Pons (tissue), 1 donor: ENCODE measurements at regions not wholly inside any gene's neighbourhood (a gene's known extent, or its start where the extent isn't known, plus 50 kb on each side); places are given as distances from the start of the nearest gene placed in this dataset.
"Not testable (repeated sequence)": the region's sequence is repeated elsewhere in the genome, so short reads cannot be mapped to it uniquely, and the experiment has no call there.

Experiments
- DNase-seq: peaks from one replicate; pipeline ENCODE4 v3.0.0-alpha.2; 2016; ENCODE audit warnings: low spot score

DNA sequence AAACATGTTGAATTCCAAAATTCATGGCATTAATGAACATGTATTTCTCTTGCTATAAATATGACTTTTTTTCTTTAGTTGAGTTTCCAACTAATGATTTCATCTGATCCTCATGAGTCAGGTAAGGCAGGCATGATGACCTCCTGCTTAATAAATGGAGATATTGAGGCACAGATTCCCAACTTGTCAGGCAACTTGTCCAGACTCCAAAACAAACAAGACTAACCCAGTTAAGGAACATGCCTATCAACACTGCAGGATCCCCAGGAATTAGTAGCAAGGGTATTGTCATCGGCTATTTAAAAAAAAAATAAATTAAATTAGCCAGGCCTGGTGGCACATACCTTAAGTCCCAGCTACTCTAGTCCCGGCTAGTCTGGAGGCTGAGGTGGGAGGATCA, 121.3 kb upstream of the SALL4 start:
- DNase-seq: no peak

DNA sequence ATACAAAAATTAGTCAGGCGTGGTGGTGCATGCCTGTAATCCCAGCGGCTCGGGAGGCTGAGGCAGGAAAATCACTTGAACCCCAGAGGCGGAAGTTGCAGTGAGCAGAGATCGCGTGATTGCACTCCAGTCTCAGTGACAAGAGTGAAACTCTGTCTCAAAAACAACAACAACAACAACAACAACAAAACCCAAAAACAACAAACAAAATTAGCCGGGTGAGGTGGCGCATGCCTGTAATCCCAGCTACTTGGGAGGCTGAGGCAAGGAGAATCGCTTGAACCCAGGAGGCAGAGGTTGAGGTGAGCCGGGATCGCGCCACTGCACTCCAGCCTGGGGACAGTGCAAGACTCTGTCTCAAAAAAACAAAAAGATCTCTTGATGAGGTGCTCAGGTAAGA, 120.5 kb upstream of the SALL4 start:
- not testable (repeated sequence) for DNase-seq

DNA sequence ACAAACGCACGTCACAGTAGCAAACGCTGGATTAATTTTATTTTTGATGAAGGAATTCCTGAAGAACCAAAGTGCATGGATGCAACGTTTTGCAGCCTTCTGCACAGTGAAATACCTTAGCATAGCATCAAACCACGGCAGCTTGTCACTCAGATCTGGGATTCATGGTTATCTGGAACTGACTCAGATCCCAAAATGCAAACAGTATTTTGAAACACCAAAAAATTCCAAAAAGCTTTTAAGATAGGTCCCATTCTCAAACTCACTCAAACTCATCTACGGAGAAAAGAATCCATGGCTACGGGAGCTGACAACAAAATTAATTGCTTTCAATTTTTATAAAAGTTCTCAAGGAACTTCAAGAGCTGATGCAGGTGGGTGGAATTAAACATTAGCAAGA, 116.2 kb upstream of the SALL4 start:
- DNase-seq: no peak

DNA sequence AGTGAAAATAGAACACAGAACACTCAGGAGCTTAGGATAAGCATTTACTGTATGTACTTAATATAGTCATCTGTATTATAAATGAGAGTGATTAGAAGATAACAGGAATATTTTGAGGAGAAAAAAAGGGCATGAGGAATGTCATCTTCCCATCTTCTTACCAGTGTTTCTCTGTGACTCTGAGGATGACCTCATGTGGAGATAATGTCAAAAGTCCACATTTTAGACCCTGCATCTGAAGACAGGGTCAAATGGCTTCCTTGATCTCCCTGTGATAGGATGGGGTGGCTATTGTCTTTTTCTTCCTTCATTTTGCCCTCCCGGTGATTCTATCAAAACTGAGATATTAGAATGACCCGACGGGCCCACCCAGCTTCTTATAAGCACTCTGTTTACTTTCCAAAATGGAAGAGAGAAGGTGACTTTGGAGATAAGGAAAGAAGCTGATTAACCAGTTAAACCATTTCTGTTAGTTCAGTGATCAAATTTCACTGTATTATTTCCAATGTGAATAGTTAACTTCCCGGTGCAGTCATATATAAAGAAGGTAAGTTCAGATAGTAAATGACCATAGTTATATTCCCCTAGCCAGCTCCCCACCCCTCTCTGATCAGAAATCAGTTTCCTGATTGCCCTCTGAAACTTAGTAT, 115.7 kb upstream of the SALL4 start:
- DNase-seq: no peak

DNA sequence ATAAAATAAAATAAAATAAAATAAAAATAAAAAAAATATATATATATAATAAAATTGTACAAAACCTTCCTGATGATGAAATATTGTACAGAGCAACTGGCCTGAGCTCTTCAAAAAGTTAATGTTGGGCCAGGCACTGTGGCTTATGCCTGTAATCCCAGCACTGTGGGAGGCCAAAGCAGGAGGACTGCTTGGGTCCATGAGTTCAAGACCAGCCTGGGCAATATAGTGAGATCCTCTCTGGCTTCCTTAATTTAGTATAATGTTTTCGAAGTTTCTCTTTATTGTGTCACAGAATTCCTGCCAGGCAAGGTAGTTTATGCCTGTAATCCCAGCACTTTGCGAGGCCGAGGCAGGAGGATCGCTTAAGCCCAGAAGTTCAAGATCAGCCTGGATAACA, 113.9 kb upstream of the SALL4 start:
- DNase-seq: no peak

DNA sequence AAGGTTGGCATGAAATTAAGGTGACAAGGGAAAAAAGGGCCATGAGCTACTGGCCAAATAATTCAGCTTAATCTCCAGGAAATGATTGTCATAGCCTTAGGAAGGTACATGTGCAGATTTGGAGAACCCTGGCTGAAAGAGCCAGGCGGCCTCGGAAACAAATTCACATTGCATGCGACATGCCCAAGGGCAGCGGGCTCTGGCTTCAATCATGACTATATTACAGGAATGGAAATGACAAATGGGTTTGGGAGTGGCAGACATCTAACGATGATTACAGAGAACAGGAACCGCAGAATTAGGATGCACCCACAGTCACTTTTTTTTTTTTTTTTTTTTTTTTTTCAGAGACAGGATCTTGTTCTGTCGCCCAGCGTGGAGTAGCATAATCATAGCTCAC, 112.4 kb upstream of the SALL4 start:
- no peak for DNase-seq

DNA sequence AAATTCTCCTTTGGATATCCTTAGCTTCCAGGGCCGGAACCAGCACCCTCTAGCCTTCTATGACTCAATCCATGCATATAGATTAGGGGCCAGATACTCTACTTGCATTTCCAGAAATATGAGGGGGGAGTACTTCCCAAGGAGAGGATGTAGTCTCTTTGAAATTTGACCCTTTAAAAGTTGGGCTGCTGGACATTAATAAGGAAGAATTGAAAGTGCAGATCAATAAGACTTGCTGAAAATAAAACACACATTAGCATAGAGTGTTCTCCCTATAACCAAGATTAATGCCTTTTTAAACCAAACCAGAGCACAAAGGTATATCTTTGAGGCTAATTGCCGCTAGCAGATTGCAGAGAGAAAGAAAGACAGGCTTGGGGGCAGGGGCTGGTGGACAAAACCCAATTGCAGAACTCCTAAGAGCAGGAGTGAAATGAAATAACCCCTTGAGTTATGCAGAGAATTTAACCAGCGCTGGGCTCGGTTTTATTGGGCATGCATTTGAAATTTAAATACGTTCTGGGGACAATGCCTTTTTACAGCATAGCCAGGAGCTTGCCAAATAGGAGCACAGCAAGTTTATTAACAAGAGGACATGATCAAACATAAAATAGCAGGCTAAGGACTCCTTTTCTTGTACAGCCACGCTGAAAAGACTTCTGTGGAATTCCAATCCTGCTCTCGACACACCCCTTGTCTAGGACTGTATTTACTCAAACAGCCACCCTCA, 108.2 kb upstream of the SALL4 start:
- DNase-seq: no peak

DNA sequence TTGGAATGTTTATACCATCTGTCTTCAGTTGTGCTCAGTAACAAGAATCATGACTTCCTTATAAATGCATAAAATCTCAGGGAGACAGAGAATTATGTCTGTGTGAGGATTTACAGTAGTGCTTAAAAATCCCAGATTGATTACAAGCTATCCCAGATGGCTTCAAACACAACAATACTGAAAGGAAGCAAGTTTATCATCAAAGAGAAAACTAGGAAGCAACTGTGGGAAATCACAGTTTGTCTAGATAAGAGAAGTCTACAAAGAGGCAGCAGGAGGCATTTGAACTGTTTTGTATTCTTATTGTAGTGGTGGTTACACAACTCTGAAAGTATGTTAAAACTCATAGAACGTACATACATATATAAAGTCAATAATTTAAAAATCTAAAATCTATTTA, 104.4 kb upstream of the SALL4 start:
- no peak for DNase-seq

DNA sequence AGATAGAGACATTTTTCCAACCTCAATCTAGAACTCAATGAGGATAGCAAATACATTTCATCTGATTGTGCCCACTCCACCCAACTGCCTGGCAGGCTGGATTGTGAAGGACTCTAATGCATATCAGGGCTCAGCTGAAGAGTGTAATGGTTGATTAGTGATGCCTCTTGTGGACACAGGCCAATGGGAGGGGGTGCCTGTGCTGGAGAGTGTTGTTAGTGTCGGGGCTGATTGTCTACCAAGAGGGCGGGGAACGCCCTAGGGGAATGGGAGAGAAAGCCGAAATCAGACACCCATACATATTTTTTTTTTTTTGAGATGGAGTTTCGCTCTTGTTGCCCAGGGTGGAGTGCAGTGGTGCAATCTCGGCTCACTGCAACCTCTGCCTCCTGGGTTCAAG, 103.7 kb upstream of the SALL4 start:
- DNase-seq: no peak

DNA sequence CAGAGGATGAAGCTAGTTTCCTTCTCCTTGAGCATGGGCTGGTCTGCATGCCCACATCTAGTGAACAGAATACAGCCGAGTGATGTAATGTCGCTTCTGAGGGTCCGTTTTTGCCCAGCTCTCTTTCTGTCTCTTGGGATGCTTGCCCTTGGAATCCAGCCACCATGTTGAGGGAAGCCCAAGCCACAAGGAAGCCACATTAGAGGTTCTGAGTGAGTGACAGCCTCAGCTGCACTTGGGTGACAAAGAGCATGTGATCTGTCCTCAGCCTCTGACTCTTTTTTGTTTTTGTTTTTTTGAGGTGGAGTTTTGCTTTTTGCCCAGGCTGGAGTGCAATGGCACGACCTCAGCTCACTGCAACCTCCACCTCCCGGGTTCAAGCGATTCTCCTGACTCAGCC, 100.6 kb upstream of the SALL4 start:
- DNase-seq: no peak

DNA sequence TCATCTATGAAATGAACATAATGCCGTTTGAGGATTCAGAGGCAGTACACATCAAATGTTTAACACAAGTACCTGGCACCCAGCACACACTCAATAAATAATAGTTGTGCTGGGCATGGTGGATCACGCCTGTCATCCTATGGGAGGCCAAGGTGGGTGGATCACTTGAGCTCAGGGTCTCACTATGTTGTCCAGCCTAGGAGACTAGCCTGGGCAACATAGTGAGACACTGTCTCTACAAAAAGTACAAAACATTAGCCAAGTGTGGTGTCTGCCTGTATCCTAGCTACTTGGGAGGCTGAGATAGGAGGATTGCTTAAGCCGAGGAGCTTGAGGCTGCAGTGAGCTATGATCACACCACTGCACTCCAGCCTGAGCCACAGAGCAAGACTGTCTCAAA, 98.1 kb upstream of the SALL4 start:
- DNase-seq: no peak

DNA sequence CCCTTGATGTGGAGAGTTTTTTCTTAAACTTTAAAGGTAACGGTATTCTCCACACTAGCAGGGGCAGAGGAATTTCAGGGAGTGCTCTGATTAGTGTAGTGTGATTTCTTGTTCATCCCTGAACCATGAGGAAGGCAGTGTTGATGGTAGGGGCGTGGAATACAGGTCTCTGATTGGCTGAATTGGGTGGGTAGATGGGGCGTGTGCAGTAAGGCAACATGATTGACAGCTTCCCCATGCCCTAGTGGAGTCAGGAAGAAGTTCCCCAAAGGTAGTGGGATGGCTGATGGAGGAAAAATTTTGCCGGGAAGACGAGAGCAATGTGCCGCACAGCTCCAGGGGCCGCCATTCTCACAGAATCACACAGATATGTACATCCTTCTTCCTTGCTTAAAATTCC, 97.4 kb upstream of the SALL4 start:
- DNase-seq: no peak

DNA sequence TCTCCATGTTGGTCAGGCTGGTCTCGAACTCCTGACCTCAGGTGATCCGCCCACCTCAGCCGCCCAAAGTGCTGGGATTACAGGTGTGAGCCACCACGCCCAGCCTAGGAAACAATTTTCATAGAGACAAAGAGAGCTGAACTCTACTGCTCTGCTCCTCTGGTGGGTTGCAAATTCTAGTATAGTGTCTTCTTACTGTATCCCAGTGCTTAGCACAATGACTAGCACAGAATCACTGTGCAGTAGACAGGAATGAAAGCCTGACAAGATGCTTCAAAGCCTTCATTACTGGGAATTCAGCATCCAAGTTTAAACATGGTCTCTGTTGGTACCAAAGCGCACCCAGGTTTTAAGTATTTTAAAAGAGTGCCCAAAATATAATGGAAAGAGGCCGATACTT, 96.5 kb upstream of the SALL4 start:
- no peak for DNase-seq

DNA sequence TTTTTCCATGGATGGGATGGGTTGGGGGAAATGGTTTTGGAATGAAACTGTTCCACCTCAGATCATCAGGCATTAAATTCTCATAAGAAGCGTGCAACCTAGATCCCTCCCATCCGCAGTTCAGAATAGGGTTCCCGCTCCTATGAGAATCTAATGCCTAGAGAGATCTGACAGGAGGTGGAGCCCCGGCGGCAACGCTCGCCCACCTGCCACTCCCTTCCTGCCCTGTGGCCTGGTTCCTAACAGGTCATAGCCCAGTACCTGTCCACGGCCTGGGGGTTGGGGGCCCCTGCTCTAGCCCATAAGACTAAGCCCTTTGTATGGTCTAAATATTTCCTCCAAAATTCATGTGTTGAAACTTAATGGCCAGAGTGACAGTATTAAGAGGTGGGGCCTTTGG, 92.3 kb upstream of the SALL4 start:
- no peak for DNase-seq

DNA sequence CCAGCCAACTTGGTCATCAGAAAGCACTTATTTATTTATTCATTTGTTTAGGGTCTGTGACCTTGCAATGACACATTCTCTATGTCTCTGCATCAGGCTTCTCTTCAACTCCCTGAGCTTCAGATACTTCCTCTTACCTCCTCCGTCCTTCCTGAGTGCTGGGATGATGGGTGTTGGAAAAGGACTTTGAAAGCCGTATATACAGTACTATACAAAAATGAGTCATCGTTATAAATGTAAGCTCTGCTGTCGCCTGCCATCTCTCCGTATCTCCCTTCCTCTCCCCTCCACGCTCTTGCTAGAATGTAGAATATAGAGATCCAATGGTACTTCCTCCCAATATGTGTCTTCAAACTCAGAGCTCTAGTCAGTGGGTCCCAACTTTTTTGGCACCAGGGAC, 91.9 kb upstream of the SALL4 start:
- no peak for DNase-seq

DNA sequence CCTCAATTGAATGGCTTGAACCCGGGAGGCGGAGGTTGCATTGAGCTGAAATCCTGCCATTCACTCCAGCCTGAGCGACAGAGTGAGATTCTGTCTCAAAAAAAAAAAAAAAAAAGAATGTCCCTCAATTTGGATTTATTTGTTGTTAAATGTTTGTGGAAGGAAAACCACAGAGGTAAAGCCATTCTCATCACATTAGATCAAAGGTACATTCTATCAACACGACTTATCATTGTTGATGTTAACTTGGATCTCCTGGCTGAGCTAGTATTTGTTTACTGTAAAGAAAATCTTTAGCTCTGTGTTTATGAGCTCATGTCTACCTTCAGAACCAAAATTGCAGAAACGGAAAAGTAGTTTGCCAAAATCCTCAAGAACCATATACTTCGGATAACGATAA, 91.4 kb upstream of the SALL4 start:
- DNase-seq: no peak

DNA sequence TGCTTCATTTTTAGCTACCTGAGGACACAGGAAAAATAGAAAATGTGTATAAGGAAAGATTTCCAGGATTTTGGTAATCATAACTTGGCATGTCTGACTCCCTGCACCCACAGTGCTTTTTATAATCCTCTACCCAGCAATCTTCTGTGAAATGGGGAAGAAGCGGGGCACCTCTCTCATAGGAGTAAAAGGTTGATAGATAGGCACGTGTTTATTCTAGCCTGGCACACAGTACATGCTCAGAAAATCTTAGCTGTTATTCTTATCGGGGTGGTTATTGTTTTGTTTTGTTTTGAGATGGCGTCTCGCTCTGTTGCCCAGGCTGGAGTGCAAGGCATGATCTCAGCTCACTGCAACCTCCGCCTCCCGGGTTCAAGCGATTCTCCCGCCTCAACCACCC, 87.7 kb upstream of the SALL4 start:
- no peak for DNase-seq

DNA sequence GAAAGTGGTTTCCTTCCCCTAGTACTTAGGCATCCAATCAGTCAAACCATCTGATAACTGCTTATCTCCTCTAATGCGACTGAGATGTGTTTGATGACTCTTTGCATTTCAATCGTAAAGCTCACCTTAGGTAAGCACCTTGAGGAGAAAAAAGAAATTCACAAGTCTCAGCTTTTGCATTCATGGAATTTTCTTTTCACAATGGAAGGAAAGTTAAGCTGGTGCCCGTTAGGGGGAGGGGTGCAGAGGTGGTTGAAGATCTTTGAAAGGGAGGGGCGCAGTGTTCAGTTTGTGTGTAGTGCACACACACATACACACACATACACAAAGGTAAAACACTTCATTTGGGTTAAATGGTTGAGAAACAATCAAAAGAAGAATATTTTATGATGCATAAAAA, 87.1 kb upstream of the SALL4 start:
- DNase-seq: no peak

DNA sequence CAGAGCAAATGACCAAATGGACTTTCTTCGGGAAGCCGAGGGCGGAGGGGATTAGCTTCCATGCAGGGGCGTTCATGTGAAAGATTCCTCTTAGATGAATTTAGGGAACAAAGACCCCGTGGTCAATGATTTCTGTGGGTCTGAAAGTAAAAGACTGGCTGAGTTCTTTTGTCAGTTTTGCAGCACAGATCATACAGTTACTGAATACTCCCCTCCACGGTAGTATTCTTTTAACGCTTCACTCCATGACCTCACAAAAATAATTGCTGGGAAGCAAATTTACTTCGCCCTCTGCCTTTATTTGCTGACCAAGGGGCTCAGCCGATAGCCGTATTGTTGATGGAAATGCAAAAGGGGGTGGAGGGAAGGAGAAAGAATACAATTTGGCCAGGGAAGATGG, 86.0 kb upstream of the SALL4 start:
- no peak for DNase-seq

DNA sequence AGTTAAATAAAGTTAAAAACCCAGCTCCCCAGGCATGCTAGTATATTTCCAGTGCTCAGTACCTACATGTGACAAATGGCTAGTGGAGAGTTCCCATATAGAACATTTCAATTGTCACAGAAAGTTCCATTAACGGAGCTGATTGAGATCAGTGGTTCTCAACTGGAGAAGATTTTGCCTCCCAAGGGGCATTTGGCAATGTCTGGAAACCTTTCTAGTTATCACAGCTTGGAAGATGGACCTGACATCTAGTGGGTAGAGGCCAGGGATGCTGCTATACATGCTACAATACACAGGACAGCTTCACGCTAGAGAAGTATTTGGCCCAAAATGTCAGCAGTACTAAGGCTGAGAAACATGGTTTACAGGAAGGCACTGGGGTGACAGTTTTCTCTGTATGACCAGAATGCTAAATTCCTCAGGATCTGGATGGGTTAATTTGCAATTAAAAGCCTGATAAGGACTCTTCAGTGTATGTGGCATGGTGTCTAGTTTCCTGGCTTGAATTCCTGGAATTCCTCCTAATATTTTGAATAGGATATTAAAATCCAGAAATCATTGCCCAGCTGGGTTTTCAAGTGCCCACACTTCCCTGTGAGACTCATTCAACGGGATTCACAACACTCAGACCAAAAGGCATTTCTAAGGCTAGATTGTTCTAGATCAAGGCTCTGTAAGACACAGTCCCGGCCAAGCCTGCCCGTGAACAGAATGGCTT, 84.7 kb upstream of the SALL4 start:
- DNase-seq: peak; percentile 38

DNA sequence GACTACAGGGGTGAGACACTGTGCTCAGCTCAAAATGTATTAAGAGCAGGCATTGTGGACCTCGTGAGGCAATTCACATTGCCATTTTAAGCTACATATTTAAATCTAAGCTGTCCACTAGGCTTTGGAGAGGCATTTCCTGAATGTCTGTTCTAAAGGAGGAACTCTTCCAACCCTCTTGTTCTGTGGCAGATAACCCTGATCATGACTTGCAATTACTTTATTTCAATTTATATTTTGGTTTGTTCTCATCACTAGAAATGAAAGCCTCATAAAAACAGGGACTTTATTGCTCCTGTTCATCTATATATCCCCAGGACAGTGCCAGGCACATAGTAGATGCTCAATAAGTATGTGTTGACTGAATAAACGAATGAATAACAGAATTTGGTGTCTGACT, 84.0 kb upstream of the SALL4 start:
- no peak for DNase-seq

DNA sequence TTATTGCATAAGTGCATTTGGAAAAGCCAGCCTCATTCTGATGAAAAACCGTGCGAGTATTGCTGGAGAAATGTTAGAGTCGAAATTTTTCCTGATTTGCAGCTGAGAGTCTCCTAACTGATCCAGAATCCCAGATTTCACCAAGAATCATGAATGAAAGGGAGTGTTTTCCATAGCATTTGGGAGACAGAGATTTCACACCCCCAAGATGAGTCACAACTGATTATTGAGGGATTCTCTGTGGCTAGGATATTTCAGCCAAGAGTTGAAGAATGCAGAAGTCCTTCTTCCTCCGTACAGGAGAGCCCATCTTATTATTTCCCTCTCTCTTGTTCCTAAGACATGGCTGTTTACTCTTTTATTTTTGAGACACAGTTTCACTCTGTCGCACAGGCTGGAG, 82.2 kb upstream of the SALL4 start:
- no peak for DNase-seq

DNA sequence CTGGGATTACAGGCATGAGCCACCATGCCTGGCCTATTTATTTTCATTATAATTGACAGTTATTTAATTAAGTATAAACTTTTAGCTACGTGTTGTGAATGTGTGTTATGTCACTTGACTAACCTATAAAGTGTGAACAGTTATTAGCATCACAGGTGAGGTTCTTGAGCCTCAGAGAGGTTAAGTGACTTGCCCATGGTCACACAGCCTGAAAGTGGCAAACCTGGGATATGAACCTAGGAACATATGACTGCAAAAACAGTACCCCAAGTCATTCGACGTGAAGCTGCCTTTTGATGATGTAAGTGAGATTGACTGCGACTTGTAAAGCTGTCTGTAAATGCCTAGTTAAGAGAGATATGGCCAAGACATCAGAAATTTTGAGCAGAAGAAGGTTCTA, 77.9 kb upstream of the SALL4 start:
- no peak for DNase-seq
